GM18499 (cell line): ENCODE measurements at regions not wholly inside any gene's neighbourhood (a gene's known extent, or its start where the extent isn't known, plus 50 kb on each side); places are given as distances from the start of the nearest gene placed in this dataset.
A peak's percentile ranks its signal among the peaks of the same experiment; 100 is the strongest.

ENCODE experiments used
- ATAC-seq: cut with Tn5 transposase; IDR thresholded peaks from one replicate; pipeline ENCODE4 v1.9.1; 2021; ENCODE audit warnings: moderate number of reproducible peaks; ENCODE audit not compliant: insufficient read depth, unreplicated experiment

DNA sequence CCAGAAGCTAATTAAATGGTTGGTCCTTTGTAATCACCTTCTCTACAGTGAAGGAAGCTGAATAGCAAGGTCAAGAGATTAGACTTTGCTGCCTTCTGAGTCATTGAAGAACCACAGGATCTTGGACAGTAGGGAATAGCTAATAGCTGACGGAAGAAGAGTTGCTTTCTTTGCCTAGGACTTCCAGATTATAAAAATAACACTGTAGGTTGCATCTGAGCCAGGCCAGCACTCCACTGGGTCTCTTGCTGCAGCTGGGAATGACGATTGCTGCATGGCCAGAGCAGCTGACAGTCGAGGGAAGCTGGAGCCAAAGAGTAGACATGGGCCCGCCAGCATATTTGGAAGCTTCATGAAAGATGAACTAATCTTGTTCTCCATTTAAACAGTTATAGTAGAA, 81.5 kb upstream of the KCNMB2 start:
- no peak for ATAC-seq

- ATAC-seq = no peak
Observed at GRCh38 chr3:178455226-178455625, 81.0 kb upstream of the KCNMB2 start.

DNA sequence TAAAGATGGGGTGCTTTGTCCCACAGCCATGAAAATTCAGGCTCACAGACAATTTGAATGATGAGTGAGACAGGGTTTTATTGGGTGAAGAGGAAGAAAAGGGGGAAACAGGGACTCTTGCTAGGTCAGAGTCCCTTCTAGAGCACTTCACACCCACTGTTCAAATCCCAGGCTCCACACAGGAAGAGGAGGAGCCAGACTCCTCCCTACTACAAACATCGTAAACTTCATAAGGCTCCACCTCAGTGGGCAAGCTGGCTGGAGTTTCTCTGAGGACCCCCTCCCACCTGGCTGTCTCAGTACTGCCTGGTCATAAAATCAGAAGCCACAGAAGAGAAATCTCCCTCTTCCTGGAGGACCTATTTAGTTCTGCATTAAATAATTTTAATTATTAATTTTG, 80.3 kb upstream of the KCNMB2 start:
- ATAC-seq = no peak

GRCh38 chr3:178456621-178457285, 79.5 kb upstream of the KCNMB2 start:
- no peak for ATAC-seq

GRCh38 chr3:178457511-178457910, 78.7 kb upstream of the KCNMB2 start:
- ATAC-seq = no peak

- ATAC-seq = no peak
Observed at GRCh38 chr3:178458313-178459037, 77.8 kb upstream of the KCNMB2 start.

GRCh38 chr3:178459038-178459410, 77.2 kb upstream of the KCNMB2 start:
- no peak for ATAC-seq

- ATAC-seq = no peak
Observed at GRCh38 chr3:178465260-178466180, 70.7 kb upstream of the KCNMB2 start.

DNA sequence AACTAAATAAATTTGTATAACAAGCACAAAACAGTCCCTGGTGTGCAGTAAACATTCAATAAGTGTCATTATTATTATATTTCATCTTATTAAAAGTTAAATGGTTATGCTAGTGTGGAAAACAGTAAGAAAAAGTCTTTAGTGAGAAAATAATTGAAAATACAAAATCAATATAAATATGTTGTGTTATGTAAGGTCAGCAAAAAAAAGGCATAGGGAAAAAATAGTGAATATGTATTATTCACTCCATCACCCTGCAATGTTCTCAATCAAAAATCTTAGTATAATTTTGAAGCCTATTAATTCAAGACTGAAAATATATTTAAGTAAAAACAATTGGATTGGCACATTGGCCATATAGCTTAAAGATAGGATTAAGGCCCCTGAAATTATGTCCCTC, 63.3 kb upstream of the KCNMB2 start:
- no peak for ATAC-seq

DNA sequence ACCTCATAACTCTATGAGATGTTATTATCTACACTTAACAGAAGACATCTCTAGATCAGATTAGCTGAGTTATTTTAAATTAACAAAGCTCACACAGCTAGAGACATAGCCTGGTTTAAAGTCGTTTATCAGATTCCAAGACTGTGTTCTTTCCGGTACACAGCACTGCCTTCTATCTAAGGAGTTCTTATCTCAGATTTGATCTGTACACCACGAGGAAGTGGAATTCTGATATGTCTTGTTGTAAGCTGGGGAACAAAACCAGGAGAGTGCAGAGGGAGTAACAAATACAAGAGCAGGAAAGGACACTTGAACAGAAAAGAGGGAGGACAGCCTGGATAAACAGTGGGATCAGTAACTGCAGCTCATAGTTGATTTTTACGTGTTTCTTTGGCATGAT, 61.7 kb upstream of the KCNMB2 start:
- no peak for ATAC-seq

DNA sequence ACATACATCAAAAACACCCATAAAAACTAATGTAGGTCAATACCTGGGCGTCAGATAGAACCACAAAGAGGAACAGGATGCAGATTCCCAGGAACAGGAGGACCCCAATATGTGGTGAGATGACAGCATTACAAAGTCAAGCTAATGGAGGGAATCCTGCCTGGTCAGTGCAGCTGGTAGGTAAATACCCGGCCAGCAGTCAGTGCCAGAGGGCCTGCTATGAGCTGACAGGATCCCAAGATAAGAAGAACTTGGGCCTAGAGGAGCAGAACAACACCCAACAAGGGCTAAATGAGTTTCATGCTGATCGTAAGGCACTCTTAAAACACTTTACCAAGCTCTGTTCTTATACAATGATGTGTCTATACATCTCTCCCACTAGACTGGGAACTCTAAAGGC, 61.2 kb upstream of the KCNMB2 start:
- no peak for ATAC-seq

DNA sequence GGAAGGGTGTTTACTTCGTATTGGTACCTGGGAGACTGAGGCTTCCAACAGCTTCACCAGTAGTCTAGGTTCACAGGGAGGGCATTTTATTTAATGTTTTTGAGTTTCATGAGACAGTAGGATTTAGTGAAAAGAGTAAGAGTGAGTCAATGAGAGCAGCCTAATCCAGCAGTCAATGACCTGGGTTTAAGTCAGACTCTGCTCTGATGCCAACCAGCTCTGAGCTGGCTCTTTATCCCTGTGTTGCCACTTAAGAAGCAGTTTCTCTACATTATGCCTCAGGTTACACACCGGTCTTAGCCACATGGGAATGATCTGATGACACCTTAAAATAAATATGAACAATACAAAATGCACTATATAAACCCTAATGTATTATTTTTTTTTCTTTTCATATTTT, 59.4 kb upstream of the KCNMB2 start:
- ATAC-seq = no peak

DNA sequence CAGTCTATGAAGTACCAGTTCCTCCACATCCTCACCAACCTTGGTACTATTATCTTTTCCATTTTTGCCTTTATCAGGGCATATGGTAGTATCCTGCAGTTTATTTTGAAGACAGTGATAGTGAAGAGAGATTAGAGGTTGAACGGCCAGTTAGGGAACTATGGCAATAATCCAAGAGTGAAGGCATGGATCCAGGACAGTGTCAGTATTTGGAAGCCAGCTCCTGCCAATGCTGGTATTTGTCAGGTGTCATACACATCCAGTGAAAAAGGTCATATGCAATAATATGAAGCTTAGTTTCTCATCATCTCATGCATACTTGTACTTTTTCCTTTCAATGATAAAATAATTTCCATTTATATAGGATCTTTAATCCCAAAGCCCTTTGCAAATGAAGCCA, 56.8 kb upstream of the KCNMB2 start:
- ATAC-seq = no peak

DNA sequence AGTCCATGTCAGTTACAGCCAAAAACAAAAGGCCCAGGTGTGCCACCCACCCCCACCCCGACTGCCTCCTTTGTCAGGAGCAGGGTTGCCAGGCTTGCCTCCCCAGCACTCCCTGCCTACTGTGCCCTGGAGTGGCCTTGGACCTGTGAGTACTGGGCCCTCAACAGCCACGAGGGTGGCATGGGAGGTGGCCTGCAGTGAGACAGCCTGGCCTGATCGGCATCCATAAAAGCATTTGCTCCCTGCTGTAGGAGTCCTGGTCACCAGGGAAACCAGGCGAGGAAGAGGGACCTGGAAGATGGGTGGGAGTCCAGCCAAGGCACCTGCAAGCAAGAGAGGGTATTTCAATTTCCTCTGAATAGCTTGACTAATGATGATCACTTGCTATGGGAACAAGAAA, 56.4 kb upstream of the KCNMB2 start:
- no peak for ATAC-seq

DNA sequence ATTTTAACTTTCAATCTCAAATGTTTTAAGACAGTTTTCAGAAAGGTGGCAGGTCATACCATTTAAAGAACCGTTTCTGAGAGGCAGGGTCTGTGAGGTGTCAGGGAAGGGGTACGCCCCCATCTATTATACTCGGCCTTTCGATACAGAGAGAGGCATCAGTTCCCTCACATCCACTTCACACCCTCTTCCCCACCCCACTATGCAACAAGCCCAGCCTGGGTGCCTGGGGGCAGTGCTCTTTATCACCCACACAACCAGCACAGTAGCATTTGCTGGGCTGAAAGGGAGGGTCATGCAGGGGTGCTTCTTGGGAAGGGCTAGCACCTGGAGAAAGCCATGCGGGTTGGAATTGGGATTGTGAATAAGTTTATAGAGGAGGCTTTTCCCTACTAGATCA, 56.0 kb upstream of the KCNMB2 start:
- ATAC-seq = no peak

- ATAC-seq = peak; percentile 100
Observed at GRCh38 chr3:178480795-178481194, 55.4 kb upstream of the KCNMB2 start.

DNA sequence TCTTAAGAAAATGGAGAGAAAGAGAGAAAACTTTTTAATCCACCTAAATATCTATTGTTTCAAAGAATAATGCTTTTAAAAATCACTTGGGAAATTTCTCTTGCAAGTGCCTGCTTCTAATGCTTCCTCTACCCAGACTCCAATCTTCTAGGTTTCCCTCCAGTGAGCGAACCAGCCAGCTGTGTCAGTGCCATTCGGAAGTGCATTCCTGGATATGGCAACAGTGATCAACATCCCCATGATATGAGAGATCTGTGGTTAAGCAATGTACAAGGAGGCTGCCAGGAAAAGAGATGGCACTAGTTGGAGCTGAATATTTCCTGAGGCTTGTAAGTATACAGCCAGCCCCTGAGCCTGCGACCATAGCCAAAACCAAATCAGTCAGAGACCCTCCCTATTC, 53.3 kb upstream of the KCNMB2 start:
- ATAC-seq = no peak

GRCh38 chr3:178483704-178484103, 52.5 kb upstream of the KCNMB2 start:
- no peak for ATAC-seq

- ATAC-seq = no peak
Observed at GRCh38 chr3:178485756-178486155, 50.5 kb upstream of the KCNMB2 start.
